Testis (tissue), 2 donors: ENCODE measurements at regions not wholly inside any gene's neighbourhood (a gene's known extent, or its start where the extent isn't known, plus 50 kb on each side); places are given as distances from the start of the nearest gene placed in this dataset.

Source experiments
- DNase-seq: peaks from one replicate; pipeline ENCODE4 v3.0.0-alpha.2; 2019
- H3K27ac ChIP-seq, 2 donors: fragments of 200-600 bp; sonication (generic); one replicate each; pipeline ENCODE4 v1.5.1; 2019
- H3K27me3 ChIP-seq: fragments of 200-600 bp; sonication (generic); one replicate; pipeline ENCODE4 v1.5.1; 2019
- H3K36me3 ChIP-seq: fragments of 200-600 bp; sonication (generic); one replicate; pipeline ENCODE4 v1.5.1; 2017; ENCODE audit warnings: low read depth; ENCODE audit errors: missing control alignments
- H3K4me1 ChIP-seq: fragments of 200-600 bp; sonication (generic); one replicate; pipeline ENCODE4 v1.5.1; 2019
- H3K4me3 ChIP-seq, 2 donors: fragments of 200-600 bp; sonication (generic); one replicate each; pipeline ENCODE4 v1.5.1; 2017 to 2019
- H3K9me3 ChIP-seq: fragments of 200-600 bp; sonication (generic); one replicate; pipeline ENCODE4 v1.5.1; 2017
- CTCF ChIP-seq, 3 experiments: fragments of 450-650 bp in 2 of 3; fragments of 200-600 bp in 1 of 3; sonication (generic) in 1 of 3; IDR thresholded peaks; one replicate each; pipeline ENCODE4 v1.5.1; 2016 to 2019; ENCODE audit warnings: antibody characterized with exemption in 3 of 3, mild to moderate bottlenecking in 2 of 3, moderate library complexity in 1 of 3
- POLR2A ChIP-seq: fragments of 450-650 bp; IDR thresholded peaks from one replicate; pipeline ENCODE4 v1.6.1; 2017; ENCODE audit warnings: antibody characterized with exemption, mild to moderate bottlenecking, moderate library complexity
- WGBS, 2 donors: methylation state at CpG; one replicate each; pipeline ENCODE4 v1.1.5; 2018; 5-methylcytosine and 5-hydroxymethylcytosine counted together
- intact Hi-C: fragments of 100-400 bp; cut with DNase I; formaldehyde crosslinking; loops from one replicate; pipeline ENCODE4 v1.15.1; 2023; ENCODE audit warnings: low total_unique reads

- H3K4me1 ChIP-seq: no peaks in the 10 kb centered on the region
- no peak for DNase-seq
- intact Hi-C loops: no loop called here
- no peaks in the 10 kb centered on the region for H3K27me3 ChIP-seq
- no peak overlapping the region for H3K4me3 ChIP-seq
- no peak overlapping the region for H3K27ac ChIP-seq
- no peak for TF ChIP-seq CTCF (IDR thresholded peaks at IDR 0.05)
- TF ChIP-seq POLR2A: no peak
- no peaks in the 10 kb centered on the region for H3K36me3 ChIP-seq
- H3K9me3 ChIP-seq: no peaks in the 10 kb centered on the region
These were observed 103.5 kb downstream of the RFPL4B start for GRCh38 chr6:112450663-112451062.

GRCh38 chr6:112457886-112458285 is 110.8 kb downstream of the RFPL4B start:
- Histone ChIP-seq H3K36me3 (no peaks in the 10 kb centered on the region), H3K27me3 (no peaks in the 10 kb centered on the region), H3K27ac (no peak overlapping the region), H3K9me3 (no peaks in the 10 kb centered on the region), H3K4me3 (no peak overlapping the region), H3K4me1 (no peaks in the 10 kb centered on the region)
- intact Hi-C loops: no loop called here
- DNase-seq: no peak
- TF ChIP-seq CTCF (IDR thresholded peaks at IDR 0.05): no peak
- no peak for TF ChIP-seq POLR2A
- WGBS, 2 donors: 71 to 82% methylated on average over 1 of the region's 1 CpG

- Histone ChIP-seq H3K9me3 (no peaks in the 10 kb centered on the region), H3K27me3 (no peaks in the 10 kb centered on the region), H3K4me3 (no peak overlapping the region), H3K36me3 (no peaks in the 10 kb centered on the region), H3K4me1 (no peaks in the 10 kb centered on the region), H3K27ac (no peak overlapping the region)
- 28 to 40% methylated on average over 2 of the region's 2 CpGs for WGBS, 2 donors
- intact Hi-C loops: no loop called here
- TF ChIP-seq POLR2A (no peak), CTCF (IDR thresholded peaks at IDR 0.05) (no peak)
- no peak for DNase-seq
These were observed 112.7 kb downstream of the RFPL4B start for GRCh38 chr6:112459758-112460304.

GRCh38 chr6:112464901-112465665 is 118.0 kb downstream of the RFPL4B start:
- H3K4me1 ChIP-seq: no peaks in the 10 kb centered on the region
- no peaks in the 10 kb centered on the region for H3K36me3 ChIP-seq
- intact Hi-C loops: no loop called here
- no peak for TF ChIP-seq POLR2A
- no peak for TF ChIP-seq CTCF (IDR thresholded peaks at IDR 0.05)
- no peak overlapping the region for H3K4me3 ChIP-seq
- no peak overlapping the region for H3K27ac ChIP-seq
- no peak for DNase-seq
- no peaks in the 10 kb centered on the region for H3K9me3 ChIP-seq
- WGBS, 2 donors: 43 to 61% methylated on average over 8 of the region's 8 CpGs
- no peaks in the 10 kb centered on the region for H3K27me3 ChIP-seq
